ENCODE measurements at regions not wholly inside any gene's neighbourhood (a gene's known extent, or its start where the extent isn't known, plus 50 kb on each side); places are given as distances from the start of the nearest gene placed in this dataset.

DNA sequence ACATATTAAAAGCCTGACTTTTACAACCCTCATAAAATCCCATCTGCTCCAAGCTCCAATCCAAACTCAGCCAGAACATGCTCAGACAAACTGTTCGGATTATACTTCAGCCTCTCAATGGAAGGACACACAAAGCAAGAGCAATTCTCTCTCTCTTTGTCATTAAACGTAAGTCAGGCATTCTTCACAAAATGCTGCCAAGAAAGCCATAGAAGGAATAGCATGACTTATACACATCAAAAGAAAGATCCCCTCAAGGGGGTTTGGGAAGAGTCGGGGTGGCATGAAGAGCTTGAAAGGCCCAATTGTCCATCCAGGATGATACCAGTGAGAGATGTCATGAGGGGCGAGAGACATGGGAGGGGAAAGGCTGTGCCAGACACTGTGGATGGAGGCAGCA, 268.9 kb downstream of the PREX1 start:
- TF ChIP-seq CTCF (IDR thresholded peaks at IDR 0.05), result no peak

DNA sequence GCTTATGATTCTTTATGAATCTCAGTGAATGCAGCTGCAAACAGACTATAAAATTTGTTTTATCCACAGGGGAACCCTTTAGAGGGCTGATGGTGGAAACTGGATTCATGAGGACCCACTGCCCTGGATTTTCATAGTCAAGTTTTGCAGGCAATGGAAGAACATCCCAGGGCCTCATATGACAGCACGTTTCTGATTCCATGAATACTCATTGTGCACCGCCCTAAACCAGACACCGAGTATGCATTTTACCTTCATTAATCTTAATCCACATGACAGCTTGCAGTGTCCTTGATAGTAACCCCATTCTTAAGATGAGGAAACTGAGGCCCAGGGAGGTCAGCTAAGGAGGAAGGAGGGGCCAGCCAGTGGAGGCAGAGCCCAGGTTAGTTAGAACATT, 270.4 kb downstream of the PREX1 start:
- TF ChIP-seq CTCF (IDR thresholded peaks at IDR 0.05), result no peak

DNA sequence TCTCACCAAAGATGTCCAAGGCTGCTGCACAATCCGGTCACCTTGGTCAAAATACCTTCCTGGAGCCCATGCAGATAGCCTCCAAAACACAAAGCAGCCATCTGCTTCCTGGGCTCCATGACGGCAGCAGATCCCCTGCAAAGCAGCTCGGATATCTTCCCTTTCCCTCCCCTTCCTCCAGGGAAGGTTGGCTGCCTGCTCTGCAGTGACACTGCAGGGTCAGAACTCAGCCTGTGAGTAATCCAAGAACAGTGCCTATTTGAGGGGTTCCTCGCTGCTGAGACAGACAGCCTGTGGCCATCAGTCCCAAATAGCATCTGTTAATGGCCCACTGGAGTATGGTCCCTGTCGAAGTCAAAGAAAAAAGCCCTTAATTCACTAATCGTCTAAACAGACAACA, 270.8 kb downstream of the PREX1 start:
- TF ChIP-seq CTCF (IDR thresholded peaks at IDR 0.05), result no peak

- TF ChIP-seq CTCF (IDR thresholded peaks at IDR 0.05), result no peak
Measured at GRCh38 chr20:48552550-48552949, 275.2 kb downstream of the PREX1 start.

DNA sequence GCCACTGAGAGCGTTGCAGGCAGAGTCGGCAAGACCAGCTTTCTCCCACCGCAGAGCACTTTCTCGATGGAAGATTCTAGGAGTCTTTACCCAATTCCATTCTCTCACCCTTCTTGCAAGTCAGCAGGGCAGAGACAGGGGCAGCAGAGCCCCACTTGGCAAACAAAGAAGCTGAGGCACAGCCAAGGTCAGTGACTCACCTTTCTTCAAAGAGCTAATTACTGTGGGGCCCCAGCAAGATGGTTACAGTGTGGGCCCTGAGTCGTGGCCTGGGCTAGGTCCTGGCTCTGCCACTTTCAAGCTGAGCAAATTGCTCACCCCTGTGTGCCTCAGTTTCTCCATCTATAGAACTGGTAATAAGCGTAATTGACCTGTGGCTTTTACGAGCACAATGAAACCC, 277.0 kb downstream of the PREX1 start:
- TF ChIP-seq CTCF (IDR thresholded peaks at IDR 0.05), result no peak

- no peak for TF ChIP-seq CTCF (IDR thresholded peaks at IDR 0.05)
Measured at GRCh38 chr20:48547664-48548063, 280.1 kb downstream of the PREX1 start.

GRCh38 chr20:48544402-48545339, 283.1 kb downstream of the PREX1 start:
- no peak for TF ChIP-seq CTCF (IDR thresholded peaks at IDR 0.05)
